ENCODE measurements at regions not wholly inside any gene's neighbourhood (a gene's known extent, or its start where the extent isn't known, plus 50 kb on each side); places are given as distances from the start of the nearest gene placed in this dataset.

GRCh38 chr2:72036595-72036994 is 111.1 kb downstream of the CYP26B1 start:
- TF ChIP-seq CTCF (IDR thresholded peaks at IDR 0.05) (no peak), POLR2A (IDR thresholded peaks at IDR 0.05) (no peak)
